ENCODE measurements at regions not wholly inside any gene's neighbourhood (a gene's known extent, or its start where the extent isn't known, plus 50 kb on each side); places are given as distances from the start of the nearest gene placed in this dataset.

DNA sequence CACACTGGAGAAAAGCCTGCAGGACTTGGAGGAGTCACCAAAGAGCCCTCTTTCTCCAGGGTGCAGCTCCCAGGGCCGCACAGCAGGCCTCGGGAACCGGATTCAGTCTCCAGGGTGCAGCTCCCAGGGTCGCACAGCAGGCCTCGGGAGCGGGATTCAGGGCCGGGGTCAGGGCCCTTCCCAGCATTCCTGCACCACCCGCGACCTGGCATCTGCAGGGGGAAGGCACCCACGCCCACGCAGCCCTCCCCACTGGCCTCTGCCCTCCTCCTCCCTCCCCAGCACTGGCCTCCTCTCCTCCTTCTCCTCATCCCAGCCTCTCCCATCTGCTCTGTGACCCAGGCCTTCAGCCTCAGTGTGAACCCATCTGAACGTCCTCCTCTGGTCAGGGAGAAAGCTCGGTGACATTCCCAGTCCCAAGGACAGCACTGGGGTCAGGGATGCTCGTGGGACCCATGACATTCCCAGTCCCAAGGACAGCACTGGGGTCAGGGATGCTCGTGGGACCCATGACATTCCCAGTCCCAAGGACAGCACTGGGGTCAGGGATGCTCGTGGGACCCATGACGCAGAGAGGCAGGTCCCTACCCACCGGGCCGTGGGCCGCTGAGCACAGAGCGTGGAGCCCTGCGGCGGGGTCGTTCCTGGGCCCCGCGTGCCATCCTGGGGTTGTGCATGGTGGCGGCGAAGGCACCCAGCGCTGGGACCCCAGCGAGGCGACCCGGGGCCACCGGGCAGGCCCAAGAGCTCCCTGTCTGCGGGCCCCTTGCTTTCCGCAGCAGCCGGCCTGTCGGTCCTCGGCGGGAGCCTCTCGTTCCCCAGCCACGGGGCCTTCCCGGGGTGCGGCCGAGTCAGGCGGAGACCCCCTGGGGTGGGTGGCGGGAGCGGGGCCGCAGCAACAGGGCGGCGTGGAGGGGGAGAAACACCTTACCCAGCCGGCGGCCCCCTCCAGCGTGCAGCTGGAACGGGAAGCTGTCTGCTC lies 550.2 kb upstream of the SALL3 start:
- Histone ChIP-seq H3K4me1 (ENCODE audit: insufficient read depth, low read length) (no peaks in the 10 kb centered on the region), H4K20me1 (ENCODE audit: insufficient read depth, low read length) (no peaks in the 10 kb centered on the region), H3K4me2 (ENCODE audit: insufficient read depth, low read length) (no peak overlapping the region), H3K27me3 (ENCODE audit: insufficient read depth, low read length, poor library complexity) (peaks cover 3% of the 10 kb centered on the region), H3K36me3 (ENCODE audit: insufficient read depth, low read length) (no peaks in the 10 kb centered on the region), H3K79me2 (ENCODE audit: insufficient read depth, low read length) (no peaks in the 10 kb centered on the region), H3K27ac (ENCODE audit: low read length) (no peak overlapping the region), H2AFZ (ENCODE audit: low read depth, low read length) (no peak overlapping the region), H3K9ac (ENCODE audit: low read depth, low read length) (no peak overlapping the region), H3K4me3 (ENCODE audit: low read depth in 1 of 2, low read length in 2 of 2) (no peak overlapping the region), H3K9me3 (ENCODE audit: insufficient read depth, low read length, severe bottlenecking) (no peaks in the 10 kb centered on the region)
- DNase-seq: no peak
- no peak for ATAC-seq (ENCODE audit: insufficient read depth, low read depth)
- TF ChIP-seq, protein P1, sequence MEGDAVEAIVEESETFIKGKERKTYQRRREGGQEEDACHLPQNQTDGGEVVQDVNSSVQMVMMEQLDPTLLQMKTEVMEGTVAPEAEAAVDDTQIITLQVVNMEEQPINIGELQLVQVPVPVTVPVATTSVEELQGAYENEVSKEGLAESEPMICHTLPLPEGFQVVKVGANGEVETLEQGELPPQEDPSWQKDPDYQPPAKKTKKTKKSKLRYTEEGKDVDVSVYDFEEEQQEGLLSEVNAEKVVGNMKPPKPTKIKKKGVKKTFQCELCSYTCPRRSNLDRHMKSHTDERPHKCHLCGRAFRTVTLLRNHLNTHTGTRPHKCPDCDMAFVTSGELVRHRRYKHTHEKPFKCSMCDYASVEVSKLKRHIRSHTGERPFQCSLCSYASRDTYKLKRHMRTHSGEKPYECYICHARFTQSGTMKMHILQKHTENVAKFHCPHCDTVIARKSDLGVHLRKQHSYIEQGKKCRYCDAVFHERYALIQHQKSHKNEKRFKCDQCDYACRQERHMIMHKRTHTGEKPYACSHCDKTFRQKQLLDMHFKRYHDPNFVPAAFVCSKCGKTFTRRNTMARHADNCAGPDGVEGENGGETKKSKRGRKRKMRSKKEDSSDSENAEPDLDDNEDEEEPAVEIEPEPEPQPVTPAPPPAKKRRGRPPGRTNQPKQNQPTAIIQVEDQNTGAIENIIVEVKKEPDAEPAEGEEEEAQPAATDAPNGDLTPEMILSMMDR (IDR thresholded peaks at IDR 0.05; ENCODE audit: borderline replicate concordance, extremely low read depth, low read length, poor library complexity, severe bottlenecking): no peak
- TF ChIP-seq EZH2 (IDR thresholded peaks at IDR 0.05; ENCODE audit: borderline replicate concordance, low read depth, low read length, severe bottlenecking): no peak

DNA sequence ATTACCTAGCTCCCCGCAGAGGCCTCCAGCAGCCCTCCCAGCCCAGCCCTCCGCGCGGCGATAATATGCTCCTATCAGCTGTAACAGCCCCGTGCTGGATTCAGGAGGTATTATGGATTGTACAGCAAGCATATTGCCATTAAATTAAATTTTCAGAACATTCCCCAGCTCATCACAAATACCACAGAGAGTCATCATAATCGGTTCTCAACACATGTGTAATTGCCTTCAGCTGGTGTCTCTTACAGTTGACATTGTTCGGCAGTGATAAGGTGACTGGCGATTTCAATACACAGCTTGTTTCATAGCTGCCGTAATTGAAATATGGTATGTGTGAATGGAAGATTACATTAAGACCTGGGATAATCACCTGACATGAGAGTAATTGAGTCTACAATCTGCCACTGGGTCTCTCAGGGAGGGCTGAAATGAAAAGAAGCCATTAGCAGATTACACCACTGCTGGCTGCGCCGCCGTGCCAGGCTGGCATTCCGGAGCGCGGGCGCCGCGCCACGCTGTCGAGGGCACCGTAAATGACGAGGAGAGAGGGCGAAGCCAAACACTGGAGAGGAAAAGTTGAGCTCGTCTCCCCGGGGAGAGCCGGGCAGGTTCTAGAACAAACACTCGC lies 549.4 kb upstream of the SALL3 start:
- Histone ChIP-seq H3K9me3 (ENCODE audit: insufficient read depth, low read length, severe bottlenecking) (no peaks in the 10 kb centered on the region), H3K4me3 (ENCODE audit: low read depth in 1 of 2, low read length in 2 of 2) (no peak overlapping the region), H2AFZ (ENCODE audit: low read depth, low read length) (no peak overlapping the region), H3K4me1 (ENCODE audit: insufficient read depth, low read length) (no peaks in the 10 kb centered on the region), H3K79me2 (ENCODE audit: insufficient read depth, low read length) (no peaks in the 10 kb centered on the region), H3K27ac (ENCODE audit: low read length) (no peak overlapping the region), H3K27me3 (ENCODE audit: insufficient read depth, low read length, poor library complexity) (peaks cover 3% of the 10 kb centered on the region), H4K20me1 (ENCODE audit: insufficient read depth, low read length) (no peaks in the 10 kb centered on the region), H3K36me3 (ENCODE audit: insufficient read depth, low read length) (no peaks in the 10 kb centered on the region), H3K9ac (ENCODE audit: low read depth, low read length) (no peak overlapping the region), H3K4me2 (ENCODE audit: insufficient read depth, low read length) (no peak overlapping the region)
- ATAC-seq (ENCODE audit: insufficient read depth, low read depth) (no peak), DNase-seq (no peak)
- TF ChIP-seq, protein P1 (IDR thresholded peaks at IDR 0.05; ENCODE audit: borderline replicate concordance, extremely low read depth, low read length, poor library complexity, severe bottlenecking): no peak
- no peak for TF ChIP-seq EZH2 (IDR thresholded peaks at IDR 0.05; ENCODE audit: borderline replicate concordance, low read depth, low read length, severe bottlenecking)

DNA sequence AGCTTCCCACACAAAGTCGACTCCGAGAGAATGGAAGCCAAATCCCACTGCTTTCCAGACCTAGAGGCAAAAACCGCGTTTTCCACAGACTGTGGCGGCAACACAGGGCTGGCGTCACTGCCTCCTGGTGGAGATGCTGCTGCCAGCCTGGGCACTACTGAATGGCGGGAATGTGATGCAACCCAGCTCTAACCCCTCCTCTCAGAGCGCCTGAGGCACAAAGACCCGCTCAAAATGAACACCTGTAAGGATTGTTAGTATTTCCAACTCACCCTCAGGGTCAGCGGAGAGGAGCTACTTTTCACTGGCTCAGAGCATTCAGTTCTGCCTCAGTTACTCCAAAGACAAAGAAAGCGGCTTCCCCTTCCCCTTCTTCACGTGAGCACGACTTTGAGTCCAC lies 548.0 kb upstream of the SALL3 start:
- Histone ChIP-seq H3K79me2 (ENCODE audit: insufficient read depth, low read length) (no peaks in the 10 kb centered on the region), H4K20me1 (ENCODE audit: insufficient read depth, low read length) (no peaks in the 10 kb centered on the region), H3K36me3 (ENCODE audit: insufficient read depth, low read length) (no peaks in the 10 kb centered on the region), H3K27me3 (ENCODE audit: insufficient read depth, low read length, poor library complexity) (peaks cover 3% of the 10 kb centered on the region), H2AFZ (ENCODE audit: low read depth, low read length) (no peak overlapping the region), H3K4me1 (ENCODE audit: insufficient read depth, low read length) (no peaks in the 10 kb centered on the region), H3K9me3 (ENCODE audit: insufficient read depth, low read length, severe bottlenecking) (no peaks in the 10 kb centered on the region), H3K4me2 (ENCODE audit: insufficient read depth, low read length) (no peak overlapping the region), H3K4me3 (ENCODE audit: low read depth in 1 of 2, low read length in 2 of 2) (no peak overlapping the region), H3K9ac (ENCODE audit: low read depth, low read length) (no peak overlapping the region), H3K27ac (ENCODE audit: low read length) (no peak overlapping the region)
- ATAC-seq (ENCODE audit: insufficient read depth, low read depth): no peak
- no peak for DNase-seq
- TF ChIP-seq EZH2 (IDR thresholded peaks at IDR 0.05; ENCODE audit: borderline replicate concordance, low read depth, low read length, severe bottlenecking): no peak
- TF ChIP-seq, protein P1 (IDR thresholded peaks at IDR 0.05; ENCODE audit: borderline replicate concordance, extremely low read depth, low read length, poor library complexity, severe bottlenecking): no peak

All from DND-41 (cell line).